HG03095 (cell line): ENCODE measurements at regions not wholly inside any gene's neighbourhood (a gene's known extent, or its start where the extent isn't known, plus 50 kb on each side); places are given as distances from the start of the nearest gene placed in this dataset.
"Not testable (repeated sequence)": the region's sequence is repeated elsewhere in the genome, so short reads cannot be mapped to it uniquely, and the experiment has no call there.

Experiments
- ATAC-seq: cut with Tn5 transposase; IDR thresholded peaks from one replicate; pipeline ENCODE4 v1.9.1; 2021; ENCODE audit warnings: moderate library complexity; ENCODE audit not compliant: unreplicated experiment

GRCh38 chr1:120657804-120658203 is 65.9 kb upstream of the NBPF26 start:
- ATAC-seq, result not testable (repeated sequence)

DNA sequence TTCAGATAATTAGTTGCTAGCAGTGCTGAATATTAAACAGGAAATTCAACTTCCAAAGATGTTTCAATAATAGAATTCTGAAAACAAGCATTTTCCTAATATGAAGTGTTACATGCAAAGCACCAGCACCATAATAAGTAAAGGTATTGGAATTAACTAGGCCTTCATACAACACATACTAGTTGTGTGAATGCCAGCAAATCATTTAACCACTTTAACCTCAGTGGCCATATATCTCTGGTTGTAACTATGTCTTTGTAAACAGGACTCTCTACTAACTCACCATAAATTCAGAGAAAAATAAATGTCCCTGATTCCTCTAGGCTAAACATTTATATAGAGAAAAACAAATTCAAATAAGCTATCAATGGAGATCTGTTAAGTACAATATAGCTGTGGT is 65.1 kb upstream of the NBPF26 start:
- not testable (repeated sequence) for ATAC-seq

DNA sequence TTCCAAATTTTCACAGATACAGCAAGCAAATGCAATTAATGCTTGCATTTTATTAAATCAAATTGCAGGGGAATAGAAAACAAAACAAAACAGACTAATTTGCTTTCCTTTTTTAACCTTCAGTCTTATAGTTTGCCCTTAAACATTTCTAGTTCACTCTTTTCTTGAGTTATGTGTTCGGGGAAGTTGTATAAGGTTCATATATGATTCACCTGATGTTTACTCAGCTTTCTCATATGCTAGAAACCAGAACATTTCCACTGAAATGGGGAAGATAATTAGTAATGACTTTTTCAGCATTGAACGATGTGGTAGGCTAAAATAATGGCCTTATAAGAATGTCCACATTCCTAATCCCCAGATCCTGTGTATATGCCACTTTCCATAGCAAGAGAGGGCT is 64.6 kb upstream of the NBPF26 start:
- ATAC-seq, result not testable (repeated sequence)

DNA sequence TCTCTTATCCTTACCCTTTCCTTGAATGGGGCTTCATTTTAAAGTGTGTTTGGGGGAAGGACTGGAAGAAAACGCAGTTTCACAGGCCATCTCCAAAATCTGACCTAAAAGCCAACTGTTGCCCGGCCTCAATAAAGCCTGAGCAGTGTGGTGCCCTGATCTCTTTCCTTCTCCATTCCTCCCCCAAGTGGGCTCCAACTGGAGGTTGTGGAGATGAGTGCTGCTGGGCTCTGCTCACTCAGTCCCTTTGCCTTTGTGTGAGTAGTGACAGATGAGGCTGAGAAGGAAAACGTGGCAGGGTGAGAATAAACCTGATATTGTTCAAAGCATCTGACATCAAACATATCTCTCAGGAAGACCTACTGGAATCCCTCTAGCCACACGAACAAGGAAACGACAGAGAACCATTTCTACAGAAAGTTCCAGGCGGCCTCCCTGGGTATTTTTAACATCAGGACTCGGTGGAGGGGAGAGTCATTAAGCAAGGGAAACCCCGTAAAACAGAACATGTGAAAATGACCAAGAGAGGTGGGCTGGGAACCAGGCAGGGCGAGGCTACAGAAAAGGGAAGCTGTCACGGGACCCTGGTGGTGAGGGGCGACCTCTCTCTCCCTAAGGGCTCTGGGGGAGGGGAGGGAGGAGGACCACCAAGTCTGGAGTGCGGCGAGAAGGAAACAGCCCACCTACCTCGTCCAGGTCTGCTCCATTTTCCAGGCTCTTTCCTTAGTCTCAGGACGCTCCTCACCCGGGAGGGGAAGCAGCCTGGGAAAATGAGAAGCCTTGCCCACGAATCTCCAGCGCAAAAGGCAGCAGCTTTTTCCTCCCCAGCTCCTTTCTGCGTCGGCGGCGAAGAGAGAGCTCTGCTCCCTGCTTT is 59.1 kb upstream of the NBPF26 start:
- ATAC-seq, result not testable (repeated sequence)

GRCh38 chr1:120665250-120665577 is 58.5 kb upstream of the NBPF26 start:
- not testable (repeated sequence) for ATAC-seq

DNA sequence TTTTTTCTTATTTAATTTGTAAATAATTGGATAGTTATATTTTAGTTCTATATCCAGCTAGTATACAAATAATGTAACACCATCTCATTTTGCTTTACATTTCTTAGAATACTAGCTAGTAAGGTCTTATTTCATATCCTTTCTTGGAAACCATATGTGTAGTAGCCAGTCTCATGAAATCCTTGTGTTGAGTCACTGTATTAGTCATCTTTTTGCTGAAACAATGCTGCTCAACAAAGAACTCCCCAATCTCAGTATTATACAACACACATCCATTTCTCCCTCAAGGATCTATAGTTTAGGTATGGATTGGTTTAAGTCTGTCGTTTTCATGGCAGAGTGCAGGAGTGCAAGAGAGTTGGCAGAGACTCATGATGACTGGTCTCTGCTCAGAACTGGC is 55.6 kb upstream of the NBPF26 start:
- not testable (repeated sequence) for ATAC-seq
